K562 (cell line): ENCODE measurements at regions not wholly inside any gene's neighbourhood (a gene's known extent, or its start where the extent isn't known, plus 50 kb on each side); places are given as distances from the start of the nearest gene placed in this dataset.

Source experiments
- ATAC-seq: fragments of 200-7000 bp; cut with Tn5 transposase; 3 replicates; pipeline ENCODE4 v1.9.1; 2020; ENCODE audit warnings: moderate library complexity
- BruUV-seq: library from RNA; stranded (reverse); fragments of 400-500 nt; replicated peaks from 2 replicates; lab custom pipeline; 2021; lab: Mats Ljungman, UMichigan
- CTCF ChIA-PET: fragments of 300-600 bp; formaldehyde crosslinking; extraction: SDS; loops from one replicate; lab custom pipeline; 2021; ENCODE audit warnings: low intra/inter-chr PET ratio; lab: Yijun Ruan, JAX
- POLR2A ChIA-PET: fragments of 300-600, 350-650 bp; sonication (Branson Sonifier 250); formaldehyde crosslinking; extraction: SDS; loops from one replicate; lab custom pipeline; 2021; ENCODE audit warnings: antibody characterized with exemption, inconsistent platforms; lab: Yijun Ruan, JAX
- DNase-seq, 4 experiments: peaks; one replicate each; pipeline versions ENCODE4 v3.0.0 to v3.0.0-alpha.2; 2011 to 2018; ENCODE audit warnings: low spot score in 3 of 4, mixed read lengths in 3 of 4; ENCODE audit errors: extremely low read depth in 1 of 4
- FAIRE-seq: peaks from 2 replicates; lab custom pipeline; 2011; peaks lifted over from hg19 to GRCh38; lab: Jason Lieb, UNC
- H2AFZ ChIP-seq: 2 replicates; pipeline ENCODE4 v1.6.0; 2011; ENCODE audit warnings: low read depth, low read length, control low read depth, inconsistent platforms
- H3K27ac ChIP-seq: fragments of 200-600 bp; 3 replicates; pipeline ENCODE4 v1.8.0; 2011; ENCODE audit warnings: low read depth, mild to moderate bottlenecking, control low read depth, inconsistent platforms, low read length, moderate library complexity, mixed read lengths; ENCODE audit errors: extremely low read depth
- H3K27me3 ChIP-seq, 2 experiments: fragments of 300-600 bp in 1 of 2; 2 replicates in 1 of 2; 3 replicates in 1 of 2; pipeline versions ENCODE4 v1.6.0 to v1.8.0; 2011; ENCODE audit warnings: inconsistent platforms in 2 of 2, low read length in 2 of 2, mild to moderate bottlenecking in 1 of 2, mixed read lengths in 1 of 2, moderate library complexity in 1 of 2; ENCODE audit not compliant: control insufficient read depth in 2 of 2, insufficient read depth in 2 of 2
- H3K36me3 ChIP-seq: fragments of 300-600 bp; 3 replicates; pipeline ENCODE4 v1.8.0; 2011; ENCODE audit warnings: mild to moderate bottlenecking, low read length, inconsistent platforms; ENCODE audit not compliant: control insufficient read depth, insufficient read depth
- H3K4me1 ChIP-seq, 2 experiments: fragments of 200-600 bp in 1 of 2; replicated peaks in 1 of 2; 2 replicates in 1 of 2; 3 replicates in 1 of 2; pipeline versions ENCODE4 v1.5.1 to v1.8.0; 2011; ENCODE audit warnings: inconsistent platforms in 2 of 2, low read length in 2 of 2, mild to moderate bottlenecking in 1 of 2, mixed read lengths in 1 of 2, moderate library complexity in 1 of 2; ENCODE audit not compliant: control insufficient read depth in 2 of 2, insufficient read depth in 2 of 2
- H3K4me2 ChIP-seq: 2 replicates; pipeline ENCODE4 v1.6.1; 2011; ENCODE audit warnings: low read length, control low read depth, inconsistent platforms, mixed read lengths; ENCODE audit not compliant: insufficient read depth
- H3K4me3 ChIP-seq: fragments of 200-600 bp; sonication (generic), shearing (Covaris generic); 2 replicates; pipeline ENCODE4 v1.5.1; 2016; ENCODE audit warnings: control low read depth, inconsistent platforms
- H3K79me2 ChIP-seq: fragments of 200-600 bp; 3 replicates; pipeline ENCODE4 v1.8.0; 2011; ENCODE audit warnings: low read length, inconsistent platforms; ENCODE audit not compliant: control insufficient read depth, insufficient read depth
- H3K9ac ChIP-seq, 2 experiments: 2 replicates each; pipeline versions ENCODE4 v1.6.0 to v1.6.1; 2011; ENCODE audit warnings: low read depth in 2 of 2, low read length in 2 of 2, control low read depth in 1 of 2, inconsistent platforms in 1 of 2, mild to moderate bottlenecking in 1 of 2, mixed read lengths in 1 of 2; ENCODE audit not compliant: insufficient read depth in 1 of 2
- H3K9me1 ChIP-seq: one replicate; pipeline ENCODE4 v1.6.0; 2011; ENCODE audit warnings: inconsistent platforms, mild to moderate bottlenecking, low read length, moderate library complexity; ENCODE audit not compliant: control insufficient read depth, insufficient read depth
- H3K9me3 ChIP-seq: replicated peaks from 2 replicates; pipeline ENCODE4 v1.5.1; 2011; ENCODE audit warnings: low read depth, low read length, inconsistent platforms; ENCODE audit not compliant: control insufficient read depth, insufficient read depth
- H4K20me1 ChIP-seq: replicated peaks from 2 replicates; pipeline ENCODE4 v1.6.1; 2011; ENCODE audit warnings: low read length, inconsistent platforms, mixed read lengths; ENCODE audit not compliant: control insufficient read depth, insufficient read depth
- CAMTA2 ChIP-seq: fragments of 250-450 bp; sonication (Bioruptor Pico); conservative IDR thresholded peaks from 2 replicates; pipeline ENCODE4 v1.5.1; 2022
- CCAR2 ChIP-seq: fragments of 200-400 bp; formaldehyde crosslinking; IDR thresholded peaks from 2 replicates; pipeline ENCODE4 v1.6.1; 2017; ENCODE audit warnings: mild to moderate bottlenecking, low read depth, low read length
- CREB1 ChIP-seq, 2 experiments: sonication (generic) in 1 of 2; formaldehyde crosslinking in 1 of 2; IDR thresholded peaks; 2 replicates each; pipeline versions ENCODE4 v1.6.1 to v1.8.0; 2012 to 2022; ENCODE audit warnings: inconsistent platforms in 1 of 2, mild to moderate bottlenecking in 1 of 2, missing genetic modification reagents in 1 of 2, moderate library complexity in 1 of 2
- HEY1 ChIP-seq: fragments of 250-450 bp; sonication (Bioruptor Pico); IDR thresholded peaks from 2 replicates; pipeline ENCODE4 v1.5.0; 2020; ENCODE audit warnings: mild to moderate bottlenecking, moderate library complexity, borderline replicate concordance
- MEIS2 ChIP-seq: fragments of 450-650 bp; IDR thresholded peaks from 2 replicates; pipeline ENCODE4 v1.6.1; 2014; ENCODE audit warnings: mild to moderate bottlenecking; ENCODE audit not compliant: partially characterized antibody
- NR3C1 ChIP-seq: sonication (generic); formaldehyde crosslinking; IDR thresholded peaks from 2 replicates; pipeline ENCODE4 v1.8.1; 2022; ENCODE audit warnings: missing genetic modification reagents
- RHOXF2B ChIP-seq: fragments of 250-450 bp; sonication (Bioruptor Pico); conservative IDR thresholded peaks from 2 replicates; pipeline ENCODE4 v1.5.1; 2021
- SP2 ChIP-seq: IDR thresholded peaks from 2 replicates; pipeline ENCODE4 v1.6.1; 2011; ENCODE audit warnings: mild to moderate bottlenecking, low read depth, low read length, moderate library complexity; ENCODE audit not compliant: poor library complexity, severe bottlenecking; ENCODE audit errors: extremely low read depth
- TAF9B ChIP-seq: fragments of 450-650 bp; IDR thresholded peaks from 2 replicates; pipeline ENCODE4 v1.6.1; 2018; ENCODE audit warnings: mild to moderate bottlenecking; ENCODE audit not compliant: partially characterized antibody
- ZKSCAN1 ChIP-seq: fragments of 150-350 bp; IDR thresholded peaks from 2 replicates; pipeline ENCODE4 v1.6.1; 2016; ENCODE audit warnings: low read depth, low read length
- ZNF717 ChIP-seq: fragments of 250-450 bp; sonication (Bioruptor Pico); IDR thresholded peaks from 2 replicates; pipeline ENCODE4 v1.5.0; 2021
- WGBS: fragments of 100-300 bp; shearing (Covaris generic); methylation state at CpG from one replicate; pipeline ENCODE4 v1.1.6; 2016; ENCODE audit warnings: low coverage, mixed read lengths; ENCODE audit not compliant: insufficient coverage; ENCODE audit errors: missing lambda C conversion rate; 5-methylcytosine and 5-hydroxymethylcytosine counted together
- in situ Hi-C: fragments of 300-500 bp; cut with MboI; formaldehyde crosslinking; loops from 4 replicates; pipeline ENCODE4 v1.15.0; 2018; ENCODE audit warnings: inconsistent platforms, mixed read lengths
- intact Hi-C: fragments of 100-400 bp; cut with micrococcal nuclease; formaldehyde crosslinking; loops from 2 replicates; pipeline ENCODE4 v1.14.2; 2022
- TF ChIP-seq, protein P1 (sequence below): fragments of 250-450 bp; sonication (Bioruptor Pico); IDR thresholded peaks from 2 replicates; pipeline ENCODE4 v1.4.0; 2020; ENCODE audit warnings: mild to moderate bottlenecking
- TF ChIP-seq, protein P2 (sequence below): fragments of 200-800 bp; sonication (Bioruptor generic); IDR thresholded peaks from 2 replicates; pipeline ENCODE4 v1.6.1; 2017; ENCODE audit warnings: missing genetic modification characterization, missing compliant biosample characterization
- TF ChIP-seq, protein P3 (sequence below): conservative IDR thresholded peaks from 2 replicates; pipeline ENCODE4 v1.6.1; 2011; ENCODE audit warnings: low read depth, mild to moderate bottlenecking, low read length; ENCODE audit not compliant: control insufficient read depth
- TF ChIP-seq, protein P4 (sequence below): fragments of 150-350 bp; IDR thresholded peaks from 2 replicates; pipeline ENCODE4 v1.6.1; 2014; ENCODE audit warnings: low read depth, mild to moderate bottlenecking, low read length, borderline replicate concordance

DNA sequence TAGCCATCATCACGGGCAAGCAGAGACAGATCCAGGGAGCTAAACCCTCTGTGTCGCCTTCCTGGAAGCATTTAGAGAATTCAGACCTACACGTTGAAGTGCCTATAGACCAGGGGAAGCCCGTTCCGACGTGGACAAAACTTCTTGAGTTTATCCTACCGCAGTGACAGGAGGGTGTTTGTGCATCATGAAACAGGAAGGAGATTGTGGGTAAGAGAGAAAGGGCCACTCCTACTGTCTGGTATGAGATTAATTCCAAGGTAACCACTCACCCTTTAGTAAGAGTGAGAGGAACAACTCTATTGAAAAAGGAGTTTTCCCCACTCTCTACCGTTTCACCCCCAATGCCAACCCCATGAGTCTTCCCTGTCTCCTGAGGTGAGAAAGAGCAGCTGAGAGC, 133.7 kb downstream of the TFAP2C start (continued):
- TF ChIP-seq SP2, result no peak
- no peak for TF ChIP-seq CCAR2
- no peak for TF ChIP-seq TAF9B
- TF ChIP-seq MEIS2, result no peak

GRCh38 chr20:56764671-56765070, 135.6 kb downstream of the TFAP2C start:
- no TSS peak for BruUV-seq

More at GRCh38 chr20:56764671-56765070, 135.6 kb downstream of the TFAP2C start:
- no peak overlapping the region for H3K4me2 ChIP-seq
- no peaks in the 10 kb centered on the region for H3K9me3 ChIP-seq
- FAIRE-seq (no peak), DNase-seq (no peak)
- H3K9me1 ChIP-seq, result no peaks in the 10 kb centered on the region
- intact Hi-C loops, result no loop called here
- no peak overlapping the region for H3K27ac ChIP-seq
- no peaks in the 10 kb centered on the region for H3K79me2 ChIP-seq
- H3K9ac ChIP-seq, result no peak overlapping the region
- H3K27me3 ChIP-seq, result no peaks in the 10 kb centered on the region
- TF ChIP-seq, protein P1, sequence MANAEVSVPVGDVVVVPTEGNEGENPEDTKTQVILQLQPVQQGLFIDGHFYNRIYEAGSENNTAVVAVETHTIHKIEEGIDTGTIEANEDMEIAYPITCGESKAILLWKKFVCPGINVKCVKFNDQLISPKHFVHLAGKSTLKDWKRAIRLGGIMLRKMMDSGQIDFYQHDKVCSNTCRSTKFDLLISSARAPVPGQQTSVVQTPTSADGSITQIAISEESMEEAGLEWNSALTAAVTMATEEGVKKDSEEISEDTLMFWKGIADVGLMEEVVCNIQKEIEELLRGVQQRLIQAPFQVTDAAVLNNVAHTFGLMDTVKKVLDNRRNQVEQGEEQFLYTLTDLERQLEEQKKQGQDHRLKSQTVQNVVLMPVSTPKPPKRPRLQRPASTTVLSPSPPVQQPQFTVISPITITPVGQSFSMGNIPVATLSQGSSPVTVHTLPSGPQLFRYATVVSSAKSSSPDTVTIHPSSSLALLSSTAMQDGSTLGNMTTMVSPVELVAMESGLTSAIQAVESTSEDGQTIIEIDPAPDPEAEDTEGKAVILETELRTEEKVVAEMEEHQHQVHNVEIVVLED (CRISPR knock-in tag), result no peak
- TF ChIP-seq ZKSCAN1 (no peak), RHOXF2B (CRISPR knock-in tag) (no peak), ZNF717 (CRISPR knock-in tag) (no peak), NR3C1 (no peak), CAMTA2 (CRISPR knock-in tag) (no peak), CREB1 (IDR thresholded peaks at IDR 0.05) (no peak), CREB1 (CRISPR knock-in tag; IDR thresholded peaks at IDR 0.05) (no peak), HEY1 (CRISPR knock-in tag) (no peak)
- TF ChIP-seq, protein P2, sequence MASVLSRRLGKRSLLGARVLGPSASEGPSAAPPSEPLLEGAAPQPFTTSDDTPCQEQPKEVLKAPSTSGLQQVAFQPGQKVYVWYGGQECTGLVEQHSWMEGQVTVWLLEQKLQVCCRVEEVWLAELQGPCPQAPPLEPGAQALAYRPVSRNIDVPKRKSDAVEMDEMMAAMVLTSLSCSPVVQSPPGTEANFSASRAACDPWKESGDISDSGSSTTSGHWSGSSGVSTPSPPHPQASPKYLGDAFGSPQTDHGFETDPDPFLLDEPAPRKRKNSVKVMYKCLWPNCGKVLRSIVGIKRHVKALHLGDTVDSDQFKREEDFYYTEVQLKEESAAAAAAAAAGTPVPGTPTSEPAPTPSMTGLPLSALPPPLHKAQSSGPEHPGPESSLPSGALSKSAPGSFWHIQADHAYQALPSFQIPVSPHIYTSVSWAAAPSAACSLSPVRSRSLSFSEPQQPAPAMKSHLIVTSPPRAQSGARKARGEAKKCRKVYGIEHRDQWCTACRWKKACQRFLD (CRISPR knock-in tag), result no peak
- TF ChIP-seq, protein P3, sequence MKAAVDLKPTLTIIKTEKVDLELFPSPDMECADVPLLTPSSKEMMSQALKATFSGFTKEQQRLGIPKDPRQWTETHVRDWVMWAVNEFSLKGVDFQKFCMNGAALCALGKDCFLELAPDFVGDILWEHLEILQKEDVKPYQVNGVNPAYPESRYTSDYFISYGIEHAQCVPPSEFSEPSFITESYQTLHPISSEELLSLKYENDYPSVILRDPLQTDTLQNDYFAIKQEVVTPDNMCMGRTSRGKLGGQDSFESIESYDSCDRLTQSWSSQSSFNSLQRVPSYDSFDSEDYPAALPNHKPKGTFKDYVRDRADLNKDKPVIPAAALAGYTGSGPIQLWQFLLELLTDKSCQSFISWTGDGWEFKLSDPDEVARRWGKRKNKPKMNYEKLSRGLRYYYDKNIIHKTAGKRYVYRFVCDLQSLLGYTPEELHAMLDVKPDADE, result no peak
- TF ChIP-seq, protein P4, sequence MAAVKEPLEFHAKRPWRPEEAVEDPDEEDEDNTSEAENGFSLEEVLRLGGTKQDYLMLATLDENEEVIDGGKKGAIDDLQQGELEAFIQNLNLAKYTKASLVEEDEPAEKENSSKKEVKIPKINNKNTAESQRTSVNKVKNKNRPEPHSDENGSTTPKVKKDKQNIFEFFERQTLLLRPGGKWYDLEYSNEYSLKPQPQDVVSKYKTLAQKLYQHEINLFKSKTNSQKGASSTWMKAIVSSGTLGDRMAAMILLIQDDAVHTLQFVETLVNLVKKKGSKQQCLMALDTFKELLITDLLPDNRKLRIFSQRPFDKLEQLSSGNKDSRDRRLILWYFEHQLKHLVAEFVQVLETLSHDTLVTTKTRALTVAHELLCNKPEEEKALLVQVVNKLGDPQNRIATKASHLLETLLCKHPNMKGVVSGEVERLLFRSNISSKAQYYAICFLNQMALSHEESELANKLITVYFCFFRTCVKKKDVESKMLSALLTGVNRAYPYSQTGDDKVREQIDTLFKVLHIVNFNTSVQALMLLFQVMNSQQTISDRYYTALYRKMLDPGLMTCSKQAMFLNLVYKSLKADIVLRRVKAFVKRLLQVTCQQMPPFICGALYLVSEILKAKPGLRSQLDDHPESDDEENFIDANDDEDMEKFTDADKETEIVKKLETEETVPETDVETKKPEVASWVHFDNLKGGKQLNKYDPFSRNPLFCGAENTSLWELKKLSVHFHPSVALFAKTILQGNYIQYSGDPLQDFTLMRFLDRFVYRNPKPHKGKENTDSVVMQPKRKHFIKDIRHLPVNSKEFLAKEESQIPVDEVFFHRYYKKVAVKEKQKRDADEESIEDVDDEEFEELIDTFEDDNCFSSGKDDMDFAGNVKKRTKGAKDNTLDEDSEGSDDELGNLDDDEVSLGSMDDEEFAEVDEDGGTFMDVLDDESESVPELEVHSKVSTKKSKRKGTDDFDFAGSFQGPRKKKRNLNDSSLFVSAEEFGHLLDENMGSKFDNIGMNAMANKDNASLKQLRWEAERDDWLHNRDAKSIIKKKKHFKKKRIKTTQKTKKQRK, result no peak
- TF ChIP-seq, all 486 proteins: peak for 0
- ChIA-PET POLR2A (no interaction called here), CTCF (no interaction called here)
- Histone ChIP-seq H3K4me3 (no peak overlapping the region), H3K36me3 (no peaks in the 10 kb centered on the region), H3K4me1 (no peaks in the 10 kb centered on the region), H2AFZ (no peak overlapping the region), H4K20me1 (no peaks in the 10 kb centered on the region)
- WGBS, result 2% methylated on average over 14 of the region's 15 CpGs
- no peak for ATAC-seq
- in situ Hi-C loops, result no loop called here
